Right renal cortex interstitium (tissue), 3 donors: ENCODE measurements at regions not wholly inside any gene's neighbourhood (a gene's known extent, or its start where the extent isn't known, plus 50 kb on each side); places are given as distances from the start of the nearest gene placed in this dataset.

Source experiments
- DNase-seq, 3 donors: peaks; one replicate each; pipeline ENCODE4 v3.0.0-alpha.2; 2013; ENCODE audit warnings: low read depth in 3 of 3, low spot score in 2 of 3

- no peak for DNase-seq
These were observed 212.8 kb upstream of the KITLG start for GRCh38 chr12:88793096-88793495.

DNA sequence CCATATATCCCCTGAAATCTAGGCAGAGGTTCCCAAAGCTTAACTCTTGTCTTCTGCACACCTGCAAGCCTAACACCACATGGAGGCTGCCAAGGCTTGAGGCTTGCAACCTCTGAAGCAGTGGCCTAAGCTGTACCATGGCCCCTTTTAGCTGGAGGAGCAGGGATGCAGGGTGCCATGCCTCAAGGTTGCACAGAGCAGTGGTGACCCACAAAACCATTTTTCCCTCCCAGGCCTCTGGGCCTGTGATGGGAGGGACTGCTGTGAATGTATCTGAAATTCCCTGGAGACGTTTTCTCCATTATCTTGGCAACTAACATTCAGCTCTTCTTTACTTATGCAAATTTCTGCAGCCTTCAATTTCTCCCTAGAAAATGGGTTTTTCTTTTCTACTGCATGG lies 210.0 kb upstream of the KITLG start:
- DNase-seq: no peak

DNA sequence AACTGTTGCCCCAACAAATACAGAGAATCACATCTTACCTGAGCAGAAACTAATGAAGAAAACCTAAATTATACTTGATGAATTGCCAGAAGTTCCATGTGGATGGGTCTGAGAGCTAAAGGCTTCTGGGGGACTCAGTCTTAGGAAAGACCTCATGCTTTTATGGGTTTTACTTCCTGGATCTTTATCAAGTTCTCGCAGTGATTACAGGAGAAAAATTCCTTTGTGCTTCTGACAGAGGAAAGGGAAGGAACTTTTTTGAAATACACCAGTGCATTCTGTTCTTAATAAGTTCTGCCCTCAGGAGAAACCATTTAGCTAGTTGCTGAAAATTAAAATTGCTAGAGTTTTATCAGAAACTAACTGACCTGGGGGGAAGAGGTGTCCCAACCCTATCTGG lies 203.9 kb upstream of the KITLG start:
- DNase-seq: no peak

- DNase-seq: no peak
These were observed 202.1 kb upstream of the KITLG start for GRCh38 chr12:88782351-88782750.

DNA sequence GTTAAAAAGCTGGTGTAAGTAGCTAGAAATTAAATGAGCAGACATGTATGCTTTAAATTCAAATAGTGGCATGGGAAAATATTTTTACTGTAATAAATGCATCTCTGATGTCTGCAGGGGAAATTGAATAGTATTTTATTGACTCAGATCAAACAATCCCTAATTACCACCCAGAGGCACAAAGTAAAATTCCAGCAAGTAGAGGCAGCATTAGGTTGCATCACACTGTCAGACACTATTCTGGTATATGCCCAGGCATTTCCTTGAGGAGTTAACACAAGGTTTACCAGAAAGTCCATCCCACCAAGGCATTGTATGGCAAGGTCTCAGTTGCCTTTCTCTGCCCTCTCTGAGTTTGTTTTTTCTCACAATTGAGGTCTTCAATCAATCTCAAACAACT lies 201.6 kb upstream of the KITLG start:
- no peak for DNase-seq

GRCh38 chr12:88778064-88778463 lies 197.8 kb upstream of the KITLG start:
- DNase-seq: no peak

DNA sequence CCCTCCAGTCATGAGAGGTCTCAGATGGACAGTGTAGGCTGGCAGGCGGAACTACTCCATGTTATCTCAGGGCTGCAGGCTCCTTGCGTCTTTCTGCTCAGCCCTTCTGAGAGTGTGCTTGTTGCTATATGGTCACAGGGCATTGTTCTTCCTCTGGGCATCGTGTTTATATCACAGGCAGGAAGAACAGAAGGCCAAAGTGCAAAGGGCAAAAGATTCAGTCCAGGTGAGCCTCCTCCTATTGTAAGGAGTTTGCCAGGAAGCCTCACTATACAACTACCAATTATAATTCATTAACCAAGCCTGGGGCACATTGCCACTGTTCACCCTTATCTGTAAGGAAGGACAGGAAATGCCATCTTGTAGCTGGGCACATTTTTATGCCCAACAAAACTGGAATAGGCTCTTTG lies 195.5 kb upstream of the KITLG start:
- no peak for DNase-seq

DNA sequence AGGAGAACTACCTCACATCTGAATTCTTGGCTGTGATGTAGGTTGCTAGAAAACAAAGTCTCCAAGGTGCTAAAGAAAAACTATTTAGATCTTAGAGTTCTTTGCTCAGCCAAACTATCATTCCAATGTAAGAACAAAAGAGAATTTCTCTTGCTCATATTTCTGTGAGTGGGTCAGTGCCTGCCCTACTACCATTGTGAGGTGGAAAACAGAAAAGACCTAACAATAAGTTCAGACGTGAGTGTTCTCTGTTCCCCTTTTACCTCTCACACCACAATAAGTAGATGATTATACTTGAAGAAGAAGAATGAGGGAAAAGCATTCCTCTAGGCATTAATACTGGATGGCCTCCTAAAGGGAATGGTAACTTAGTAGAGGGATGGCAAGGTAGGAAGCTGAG lies 187.4 kb upstream of the KITLG start:
- no peak for DNase-seq

- DNase-seq: no peak
These were observed 184.7 kb upstream of the KITLG start for GRCh38 chr12:88764781-88765480.

DNA sequence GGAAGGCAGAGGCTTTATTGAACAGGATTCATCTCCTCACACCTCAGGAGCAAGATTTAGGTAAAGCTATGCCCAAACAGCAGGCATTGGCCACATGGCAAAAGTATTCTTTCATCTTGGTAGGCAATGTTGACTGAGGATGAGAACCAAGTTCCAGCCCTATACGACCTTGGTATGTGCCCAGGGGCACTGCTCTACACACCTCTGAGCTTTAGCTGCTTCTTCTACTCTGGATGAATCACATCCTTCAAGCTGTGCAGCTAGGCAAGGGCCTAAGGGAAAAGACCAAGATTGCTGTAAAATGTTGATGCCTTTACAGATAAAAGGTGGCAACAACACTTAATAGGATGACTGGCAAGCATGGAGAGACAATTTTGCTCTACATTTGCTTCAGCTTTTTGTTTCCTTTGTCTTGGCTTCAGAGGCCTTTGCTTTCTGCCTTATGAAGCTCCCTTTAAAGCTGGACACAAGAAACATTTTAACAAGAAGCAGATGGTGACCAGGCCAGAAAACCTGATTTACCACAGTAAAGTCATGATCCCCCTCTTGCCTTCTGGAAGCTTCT lies 183.3 kb upstream of the KITLG start:
- DNase-seq: no peak

GRCh38 chr12:88758176-88758575 lies 177.9 kb upstream of the KITLG start:
- DNase-seq: no peak

DNA sequence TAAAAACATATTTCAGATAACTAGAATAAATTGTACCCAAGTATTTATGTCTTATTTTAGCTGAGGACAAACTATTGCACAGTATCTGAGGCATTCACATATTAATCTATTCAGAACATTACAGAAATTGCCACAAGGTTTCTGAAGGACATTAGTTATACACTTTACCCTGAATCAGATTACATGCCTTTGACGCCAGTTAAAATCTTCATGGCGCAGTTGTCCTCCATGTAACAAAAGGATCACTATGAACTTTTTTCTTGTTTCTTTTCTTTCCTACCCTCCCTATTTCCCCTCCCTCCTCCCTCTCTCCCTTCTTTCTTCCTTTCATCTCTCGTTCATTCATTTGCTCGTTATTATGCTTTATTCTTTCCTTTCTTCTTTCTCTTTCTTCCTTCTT lies 176.6 kb upstream of the KITLG start:
- no peak for DNase-seq

DNA sequence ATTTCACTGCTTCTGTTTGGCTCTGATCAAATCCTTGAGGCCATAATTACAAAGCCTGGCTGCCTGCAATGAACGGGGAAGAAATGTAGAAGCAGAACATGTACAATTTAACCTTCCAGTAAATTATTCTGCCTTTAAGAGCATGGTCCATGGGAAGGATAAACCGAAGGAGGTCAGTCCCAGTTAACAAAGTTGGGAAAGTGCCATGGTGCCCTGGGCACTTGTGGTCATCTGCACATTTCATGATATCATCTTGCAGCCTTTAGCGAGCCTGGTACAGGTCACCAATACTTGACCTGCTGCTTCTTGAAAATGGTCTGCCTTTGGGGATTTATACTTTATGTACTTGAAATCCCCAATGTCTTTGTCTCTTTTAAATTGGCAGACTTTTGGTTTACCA lies 175.9 kb upstream of the KITLG start:
- DNase-seq: no peak

DNA sequence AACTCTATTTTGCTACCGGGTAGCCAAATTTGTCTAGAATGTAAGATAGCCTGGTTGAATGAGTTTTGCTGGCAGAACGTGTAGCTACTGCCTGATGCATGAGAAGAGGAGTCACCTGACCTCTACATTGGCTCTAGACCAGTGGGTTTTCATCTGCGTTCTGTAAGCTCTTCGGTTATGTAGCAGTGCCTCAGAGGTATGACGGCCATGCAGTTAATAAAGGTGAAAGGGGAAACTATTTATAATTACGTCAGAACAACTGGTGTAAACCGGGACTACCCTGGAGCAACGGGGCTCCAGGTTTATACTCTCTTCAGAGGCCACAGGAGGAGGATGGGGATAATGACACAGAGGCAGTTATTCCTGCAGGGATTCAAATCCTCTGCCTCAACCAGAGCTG lies 173.4 kb upstream of the KITLG start:
- DNase-seq: no peak

DNA sequence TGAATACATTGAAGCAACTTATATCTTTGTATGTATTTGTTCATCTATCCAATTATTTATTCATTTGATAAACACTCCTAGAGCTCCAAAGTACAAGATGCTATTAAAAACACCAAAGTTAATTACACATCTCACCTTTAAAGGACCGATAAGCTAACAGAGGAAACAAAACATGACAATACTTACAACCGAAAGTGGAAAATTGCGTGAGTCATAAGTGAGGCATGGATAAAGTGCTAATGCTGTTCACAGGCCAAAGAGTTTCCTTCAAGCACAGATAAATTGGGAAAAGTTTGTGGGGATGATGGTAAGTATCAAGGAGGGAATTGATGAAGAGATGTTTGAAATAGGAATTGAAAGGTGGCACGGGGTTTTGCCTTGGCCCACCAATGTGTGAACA lies 172.8 kb upstream of the KITLG start:
- DNase-seq: no peak

GRCh38 chr12:88752183-88752582 lies 171.9 kb upstream of the KITLG start:
- DNase-seq: no peak

GRCh38 chr12:88750867-88751543 lies 170.7 kb upstream of the KITLG start:
- no peak for DNase-seq

- DNase-seq: no peak
These were observed 166.1 kb upstream of the KITLG start for GRCh38 chr12:88746386-88746785.

GRCh38 chr12:88743946-88744685 lies 163.8 kb upstream of the KITLG start:
- no peak for DNase-seq

DNA sequence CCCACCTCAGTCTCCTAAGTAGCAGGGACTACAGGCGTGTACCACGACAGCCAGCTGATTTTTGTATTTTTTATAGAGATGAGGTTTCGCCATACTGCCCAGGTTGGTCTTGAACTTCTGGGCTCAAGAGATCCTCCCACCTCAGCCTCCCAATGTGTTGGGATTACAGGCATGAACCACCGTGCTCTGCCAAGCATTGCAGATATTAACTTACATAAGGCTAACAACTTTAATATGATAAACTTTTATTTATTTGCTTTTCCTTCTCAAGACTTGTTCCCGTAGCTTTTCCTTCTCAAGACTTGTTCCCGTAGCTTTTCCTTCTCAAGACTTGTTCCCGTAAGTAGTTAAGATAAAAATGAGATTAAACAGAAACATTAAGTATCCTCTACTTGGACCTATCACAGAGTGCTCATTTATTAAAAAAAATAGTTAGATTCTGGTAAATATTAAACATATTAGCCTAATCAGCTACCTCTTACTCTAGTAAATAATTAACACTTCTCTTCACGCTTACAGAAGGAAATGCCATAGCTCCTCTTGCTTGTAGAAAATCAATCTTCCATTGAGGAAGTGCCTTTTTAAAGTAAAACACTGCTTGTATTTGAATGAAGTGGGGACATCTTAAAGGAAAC lies 157.7 kb upstream of the KITLG start:
- no peak for DNase-seq

- no peak for DNase-seq
These were observed 155.8 kb upstream of the KITLG start for GRCh38 chr12:88736031-88736430.
